Brain microvascular endothelial cell (primary cell): ENCODE measurements at regions not wholly inside any gene's neighbourhood (a gene's known extent, or its start where the extent isn't known, plus 50 kb on each side); places are given as distances from the start of the nearest gene placed in this dataset.
"Not testable (repeated sequence)": the region's sequence is repeated elsewhere in the genome, so short reads cannot be mapped to it uniquely, and the experiment has no call there.

Source experiments
- DNase-seq: peaks from one replicate; pipeline ENCODE4 v3.0.0-alpha.2; 2020
- H3K27ac ChIP-seq: fragments of 250-450 bp; sonication (Bioruptor Pico); 2 replicates; pipeline ENCODE4 v1.5.1; 2020; ENCODE audit warnings: mild to moderate bottlenecking, moderate library complexity
- H3K27me3 ChIP-seq: fragments of 250-450 bp; sonication (Bioruptor Pico); replicated peaks from 2 replicates; pipeline ENCODE4 v1.5.1; 2020; ENCODE audit warnings: mild to moderate bottlenecking
- H3K36me3 ChIP-seq: fragments of 250-450 bp; sonication (Bioruptor Pico); replicated peaks from 2 replicates; pipeline ENCODE4 v1.5.1; 2020; ENCODE audit warnings: mild to moderate bottlenecking
- H3K4me3 ChIP-seq: 2 replicates; pipeline ENCODE4 v1.5.1; 2011; ENCODE audit warnings: low read depth, mild to moderate bottlenecking, control low read depth, low read length, moderate library complexity
- CTCF ChIP-seq: IDR thresholded peaks from 2 replicates; pipeline ENCODE4 v1.5.1; 2011; ENCODE audit warnings: low read depth, mild to moderate bottlenecking, moderate library complexity, low read length, control low read depth, inconsistent platforms; ENCODE audit errors: missing control alignments
- in situ Hi-C: cut with HindIII; loops from 2 replicates; pipeline ENCODE4 v1.10.0; 2017; ENCODE audit warnings: low sequenced_read_pairs, low pct_ligation_motif_present

DNA sequence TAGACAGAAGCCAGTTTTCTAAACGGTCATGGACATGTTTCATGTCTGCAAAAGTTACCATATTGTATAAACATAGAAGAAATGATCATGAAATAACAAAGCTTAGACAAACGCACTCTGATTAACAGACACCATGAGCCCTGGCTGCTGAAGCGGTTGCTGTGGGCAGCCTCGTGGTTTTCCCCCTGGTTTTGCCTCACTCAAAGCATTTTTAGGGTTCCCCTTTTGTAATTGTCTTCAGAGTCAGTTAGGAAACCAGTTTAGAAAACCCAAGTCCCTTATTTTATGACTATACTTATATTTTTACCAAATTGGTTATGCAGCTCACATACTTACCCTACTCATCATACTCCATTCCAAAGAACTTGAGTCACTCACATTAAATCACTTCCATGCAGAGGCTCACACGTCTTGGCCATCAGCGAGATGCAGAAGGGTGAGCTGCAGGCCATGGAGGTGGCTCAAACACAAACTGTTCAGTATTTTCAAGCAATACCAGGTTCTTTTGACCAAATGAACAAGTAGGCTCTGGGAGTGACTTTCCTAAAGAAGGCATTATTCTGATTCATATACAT, 105.6 kb upstream of the SALL3 start:
- DNase-seq: no peak
- Histone ChIP-seq H3K27ac (no peak overlapping the region), H3K36me3 (no peaks in the 10 kb centered on the region), H3K27me3 (no peaks in the 10 kb centered on the region), H3K4me3 (no peak overlapping the region)
- in situ Hi-C loops: no loop called here
- TF ChIP-seq CTCF: no peak

DNA sequence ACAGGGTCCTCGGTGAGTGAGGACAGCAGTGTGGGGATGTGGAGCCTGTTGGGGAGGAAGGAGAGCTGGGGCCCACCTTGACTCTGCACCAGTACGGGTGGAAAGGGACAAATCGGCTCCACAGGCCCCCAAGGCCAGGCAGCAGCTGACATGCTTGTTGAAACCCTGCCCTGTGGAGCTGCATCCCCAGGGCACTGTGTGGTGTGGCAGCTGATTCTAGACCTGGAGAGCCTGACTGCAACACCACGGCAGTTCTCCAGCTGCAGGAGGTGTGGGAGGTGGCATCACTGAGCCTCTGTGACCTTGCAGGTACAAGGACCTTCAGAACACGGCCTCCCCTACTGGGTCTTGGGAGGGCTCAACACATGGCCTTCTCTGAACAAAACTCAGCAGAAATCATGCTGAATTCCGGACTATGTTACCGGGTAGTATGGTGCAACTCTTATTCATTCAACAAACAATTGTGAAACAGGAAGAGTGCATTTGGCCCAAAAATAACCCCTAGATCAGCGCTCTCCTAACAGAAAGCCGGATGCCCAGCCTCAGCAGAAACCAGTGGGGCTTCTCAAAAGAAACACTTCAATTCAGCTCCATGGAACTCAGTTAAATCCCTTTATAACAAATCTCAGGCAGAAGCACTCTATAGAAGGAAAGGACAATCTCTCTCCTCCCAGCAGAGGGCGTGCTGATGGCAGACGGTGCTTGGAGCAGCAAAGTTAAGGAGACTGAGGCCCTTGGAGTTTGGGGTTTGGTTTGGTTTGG, 104.4 kb upstream of the SALL3 start:
- no peaks in the 10 kb centered on the region for H3K27me3 ChIP-seq
- no peak overlapping the region for H3K27ac ChIP-seq
- H3K4me3 ChIP-seq: no peak overlapping the region
- in situ Hi-C loops: no loop called here
- no peak for DNase-seq
- peak; percentile 32 for TF ChIP-seq CTCF
- H3K36me3 ChIP-seq: no peaks in the 10 kb centered on the region

GRCh38 chr18:78875778-78876650, 103.6 kb upstream of the SALL3 start:
- no peak for TF ChIP-seq CTCF
- Histone ChIP-seq H3K27ac (no peak overlapping the region), H3K27me3 (no peaks in the 10 kb centered on the region), H3K36me3 (no peaks in the 10 kb centered on the region), H3K4me3 (no peak overlapping the region)
- DNase-seq: no peak
- in situ Hi-C loops: no loop called here

DNA sequence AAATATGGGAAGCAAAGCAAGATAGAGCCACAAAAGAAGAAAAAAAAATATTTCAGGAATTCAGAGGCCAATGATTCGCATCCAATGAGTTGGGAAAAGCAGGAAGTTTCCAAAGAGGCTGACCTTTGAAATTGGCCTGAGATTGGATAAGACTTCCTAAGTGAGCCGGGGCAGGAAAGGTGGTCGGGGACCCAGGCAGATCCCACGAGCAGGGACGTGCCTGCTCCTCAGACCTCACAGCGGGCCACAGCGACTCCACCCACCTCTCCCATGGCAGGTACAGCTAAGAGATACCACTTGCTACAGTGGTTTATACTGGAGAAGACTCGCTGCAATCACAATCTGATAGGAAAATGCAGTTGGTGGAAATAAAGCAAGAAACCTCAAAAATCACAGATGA, 102.8 kb upstream of the SALL3 start:
- Histone ChIP-seq H3K27me3 (no peaks in the 10 kb centered on the region), H3K36me3 (no peaks in the 10 kb centered on the region), H3K27ac (no peak overlapping the region), H3K4me3 (no peak overlapping the region)
- no peak for TF ChIP-seq CTCF
- no peak for DNase-seq
- in situ Hi-C loops: no loop called here

GRCh38 chr18:78878335-78878734, 101.3 kb upstream of the SALL3 start:
- Histone ChIP-seq H3K36me3 (no peaks in the 10 kb centered on the region), H3K4me3 (no peak overlapping the region), H3K27me3 (no peaks in the 10 kb centered on the region), H3K27ac (no peak overlapping the region)
- in situ Hi-C loops: no loop called here
- DNase-seq: no peak
- no peak for TF ChIP-seq CTCF

DNA sequence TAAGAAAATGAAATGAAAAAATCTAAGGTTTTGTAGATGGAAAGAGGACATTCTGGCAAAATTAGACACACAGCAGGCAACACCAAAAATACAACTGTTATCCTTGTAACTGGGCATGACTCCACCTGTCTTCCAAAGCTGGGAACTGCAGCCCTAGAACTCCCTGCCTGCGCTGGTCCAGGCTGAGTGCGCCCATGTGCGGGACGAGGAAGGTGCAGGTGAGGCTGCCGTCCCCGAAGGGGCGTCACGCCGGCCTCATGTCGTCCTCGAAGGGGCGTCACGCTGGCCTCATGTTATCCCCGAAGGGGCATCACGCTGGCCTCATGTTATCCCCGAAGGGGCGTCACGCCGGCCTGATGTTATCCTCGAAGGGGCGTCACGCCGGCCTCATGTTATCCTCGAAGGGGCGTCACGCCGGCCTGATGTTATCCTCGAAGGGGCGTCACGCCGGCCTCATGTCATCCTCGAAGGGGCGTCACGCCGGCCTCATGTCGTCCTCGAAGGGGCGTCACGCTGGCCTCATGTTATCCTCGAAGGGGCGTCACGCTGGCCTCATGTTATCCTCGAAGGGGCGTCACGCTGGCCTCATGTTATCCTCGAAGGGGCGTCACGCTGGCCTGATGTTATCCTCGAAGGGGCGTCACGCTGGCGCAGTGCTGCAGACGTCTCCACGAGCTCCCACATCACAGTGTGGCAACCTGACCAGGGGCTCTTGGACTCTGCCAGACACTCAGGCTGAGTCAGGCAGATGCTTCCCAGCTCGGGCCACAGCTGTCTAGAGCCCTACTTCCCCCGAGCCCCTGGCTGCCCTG, 100.3 kb upstream of the SALL3 start:
- H3K27me3 ChIP-seq, H3K27ac ChIP-seq, in situ Hi-C loops, DNase-seq, H3K4me3 ChIP-seq, H3K36me3 ChIP-seq: not testable (repeated sequence)
